Neural progenitor cell (in vitro differentiated cells): ENCODE measurements at regions not wholly inside any gene's neighbourhood (a gene's known extent, or its start where the extent isn't known, plus 50 kb on each side); places are given as distances from the start of the nearest gene placed in this dataset.

Experiments
- EZH2phosphoT487 ChIP-seq: fragments of 200-600 bp; sonication (generic); IDR thresholded peaks from 2 replicates; pipeline ENCODE4 v1.6.1; 2017; ENCODE audit warnings: antibody characterized with exemption
- TF ChIP-seq, protein P1 (sequence below): fragments of 200-600 bp; sonication (generic); IDR thresholded peaks from 2 replicates; pipeline ENCODE4 v1.5.1; 2017; ENCODE audit warnings: antibody characterized with exemption, mild to moderate bottlenecking

DNA sequence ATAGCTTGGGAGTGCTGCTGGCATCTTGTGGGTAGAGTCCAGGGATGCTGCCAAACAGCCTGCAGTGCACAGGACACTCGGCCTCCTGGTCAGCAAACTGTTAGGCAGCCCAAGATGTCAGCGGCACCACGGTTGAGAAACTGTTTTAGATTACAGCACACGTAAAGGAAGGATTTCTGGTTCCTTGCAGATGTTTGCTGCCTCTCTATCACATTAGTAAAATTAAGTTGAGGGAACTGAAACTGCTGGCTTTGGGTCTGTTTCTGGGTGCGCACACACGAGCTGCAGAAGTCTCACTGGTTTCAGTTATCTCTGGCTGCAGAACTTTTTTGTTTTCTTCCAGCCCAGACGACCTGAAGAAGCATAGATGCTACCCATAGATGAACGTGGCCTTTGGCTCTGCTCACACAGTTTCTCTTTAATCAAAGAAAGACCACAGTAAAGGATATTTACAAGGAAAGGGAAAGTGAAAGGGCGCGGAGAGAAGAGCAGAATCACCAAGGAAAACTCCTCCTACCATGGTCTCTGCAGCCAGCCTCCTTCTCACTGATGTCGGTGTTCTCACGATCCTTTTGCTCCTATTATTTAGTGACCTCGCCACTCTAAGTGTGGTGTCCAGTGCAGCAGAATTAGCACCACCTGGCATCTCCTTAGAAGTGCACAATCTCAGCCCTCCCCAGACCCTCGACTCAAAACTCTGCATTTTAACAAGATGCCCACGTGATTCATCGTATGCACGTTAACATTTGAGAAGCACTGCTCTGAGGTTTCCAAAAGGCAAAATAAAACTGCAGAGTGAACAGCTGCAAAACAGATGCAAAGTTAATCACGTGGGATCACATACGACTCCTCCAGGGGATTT is 50.6 kb upstream of the AKAP13 start:
- TF ChIP-seq, protein P1, sequence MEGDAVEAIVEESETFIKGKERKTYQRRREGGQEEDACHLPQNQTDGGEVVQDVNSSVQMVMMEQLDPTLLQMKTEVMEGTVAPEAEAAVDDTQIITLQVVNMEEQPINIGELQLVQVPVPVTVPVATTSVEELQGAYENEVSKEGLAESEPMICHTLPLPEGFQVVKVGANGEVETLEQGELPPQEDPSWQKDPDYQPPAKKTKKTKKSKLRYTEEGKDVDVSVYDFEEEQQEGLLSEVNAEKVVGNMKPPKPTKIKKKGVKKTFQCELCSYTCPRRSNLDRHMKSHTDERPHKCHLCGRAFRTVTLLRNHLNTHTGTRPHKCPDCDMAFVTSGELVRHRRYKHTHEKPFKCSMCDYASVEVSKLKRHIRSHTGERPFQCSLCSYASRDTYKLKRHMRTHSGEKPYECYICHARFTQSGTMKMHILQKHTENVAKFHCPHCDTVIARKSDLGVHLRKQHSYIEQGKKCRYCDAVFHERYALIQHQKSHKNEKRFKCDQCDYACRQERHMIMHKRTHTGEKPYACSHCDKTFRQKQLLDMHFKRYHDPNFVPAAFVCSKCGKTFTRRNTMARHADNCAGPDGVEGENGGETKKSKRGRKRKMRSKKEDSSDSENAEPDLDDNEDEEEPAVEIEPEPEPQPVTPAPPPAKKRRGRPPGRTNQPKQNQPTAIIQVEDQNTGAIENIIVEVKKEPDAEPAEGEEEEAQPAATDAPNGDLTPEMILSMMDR = no peak
- TF ChIP-seq EZH2phosphoT487 = no peak
